HepG2 (cell line): ENCODE measurements at regions not wholly inside any gene's neighbourhood (a gene's known extent, or its start where the extent isn't known, plus 50 kb on each side); places are given as distances from the start of the nearest gene placed in this dataset.

Experiments used
- ATAC-seq: fragments of 200-7000 bp; cut with Tn5 transposase; 3 replicates; pipeline ENCODE4 v1.9.1; 2020; ENCODE audit warnings: mild to moderate bottlenecking, moderate library complexity
- BruUV-seq: library from RNA; stranded (reverse); fragments of 400-500 nt; replicated peaks from 2 replicates; lab custom pipeline; 2021; lab: Mats Ljungman, UMichigan
- CTCF ChIA-PET: fragments of 300-600 bp; formaldehyde crosslinking; extraction: SDS; loops from one replicate; lab custom pipeline; 2021; ENCODE audit warnings: low total read pairs, inconsistent platforms, low intra/inter-chr PET ratio; lab: Yijun Ruan, JAX
- POLR2A ChIA-PET: fragments of 350-600 bp; sonication (Branson Sonifier 250); formaldehyde crosslinking; loops from one replicate; lab custom pipeline; 2020; ENCODE audit warnings: antibody characterized with exemption, inconsistent platforms; lab: Yijun Ruan, JAX
- DNase-seq: peaks from one replicate; pipeline ENCODE4 v3.0.0-alpha.2; 2015; ENCODE audit warnings: low spot score
- FAIRE-seq: peaks from 3 replicates; lab custom pipeline; 2011; peaks lifted over from hg19 to GRCh38; lab: Jason Lieb, UNC
- H2AFZ ChIP-seq: one replicate; pipeline ENCODE4 v1.6.1; 2011; ENCODE audit warnings: low read length, inconsistent platforms
- H3K27ac ChIP-seq: fragments of 300-600 bp; 3 replicates; pipeline ENCODE4 v1.8.0; 2011; ENCODE audit warnings: mixed run types, mild to moderate bottlenecking, mixed read lengths, low read length, inconsistent platforms; ENCODE audit not compliant: insufficient read depth; ENCODE audit errors: extremely low read length
- H3K27me3 ChIP-seq, 2 experiments: fragments of 200-600 bp in 1 of 2; 2 replicates in 1 of 2; 3 replicates in 1 of 2; pipeline versions ENCODE4 v1.6.0 to v1.8.0; 2011; ENCODE audit warnings: low read length in 2 of 2, mild to moderate bottlenecking in 2 of 2, moderate library complexity in 2 of 2, inconsistent platforms in 1 of 2; ENCODE audit not compliant: insufficient read depth in 2 of 2, control insufficient read depth in 1 of 2
- H3K36me3 ChIP-seq, 2 experiments: fragments of 200-600 bp in 1 of 2; replicated peaks in 1 of 2; 2 replicates in 1 of 2; 3 replicates in 1 of 2; pipeline versions ENCODE4 v1.5.1 to v1.8.0; 2011; ENCODE audit warnings: low read length in 2 of 2, inconsistent platforms in 1 of 2; ENCODE audit not compliant: insufficient read depth in 2 of 2, control insufficient read depth in 1 of 2
- H3K4me1 ChIP-seq: 2 replicates; pipeline ENCODE4 v1.5.1; 2012; ENCODE audit warnings: low read length, inconsistent platforms; ENCODE audit not compliant: insufficient read depth
- H3K4me2 ChIP-seq: 2 replicates; pipeline ENCODE4 v1.6.0; 2011; ENCODE audit warnings: low read depth, low read length, inconsistent platforms
- H3K4me3 ChIP-seq, 3 experiments: fragments of 200-600 bp in 1 of 3; sonication (generic), shearing (Covaris generic) in 1 of 3; replicated peaks in 1 of 3; 2 replicates each; pipeline ENCODE4 v1.5.1; 2011 to 2016; ENCODE audit warnings: low read length in 3 of 3, inconsistent platforms in 2 of 3, low read depth in 2 of 3, mild to moderate bottlenecking in 2 of 3, control low read depth in 1 of 3, mixed read lengths in 1 of 3; ENCODE audit not compliant: insufficient read depth in 1 of 3
- H3K79me2 ChIP-seq: one replicate; pipeline ENCODE4 v1.6.1; 2011; ENCODE audit warnings: low read length, inconsistent platforms; ENCODE audit not compliant: insufficient read depth
- H3K9ac ChIP-seq: 2 replicates; pipeline ENCODE4 v1.6.0; 2011; ENCODE audit warnings: mild to moderate bottlenecking, low read depth, low read length, inconsistent platforms; ENCODE audit not compliant: insufficient read depth
- H3K9me3 ChIP-seq: 2 replicates; pipeline ENCODE4 v1.5.1; 2012; ENCODE audit warnings: mild to moderate bottlenecking, low read length
- H4K20me1 ChIP-seq: 2 replicates; pipeline ENCODE4 v1.6.0; 2011; ENCODE audit warnings: inconsistent platforms, mild to moderate bottlenecking, low read length, moderate library complexity; ENCODE audit not compliant: insufficient read depth
- ATF4 ChIP-seq, 2 experiments: fragments of 450-650 bp in 1 of 2; sonication (generic) in 1 of 2; formaldehyde crosslinking; IDR thresholded peaks; 2 replicates each; pipeline versions ENCODE4 v1.5.0 to v1.8.0; 2020 to 2022; ENCODE audit warnings: mild to moderate bottlenecking in 1 of 2, missing genetic modification reagents in 1 of 2
- CTCF ChIP-seq: sonication (generic); formaldehyde crosslinking; IDR thresholded peaks from 2 replicates; pipeline ENCODE4 v1.5.0; 2020; ENCODE audit warnings: mild to moderate bottlenecking, missing genetic modification reagents, moderate library complexity
- JUND ChIP-seq: sonication (generic); formaldehyde crosslinking; IDR thresholded peaks from 2 replicates; pipeline ENCODE4 v1.8.0; 2022; ENCODE audit warnings: mild to moderate bottlenecking, missing genetic modification reagents
- KDM1A ChIP-seq: IDR thresholded peaks from 2 replicates; pipeline ENCODE4 v1.6.1; 2016; ENCODE audit warnings: missing compliant biosample characterization
- KDM6A ChIP-seq: IDR thresholded peaks from 2 replicates; pipeline ENCODE4 v1.6.1; 2016; ENCODE audit warnings: low read depth
- KMT2A ChIP-seq: sonication (generic); formaldehyde crosslinking; IDR thresholded peaks from 2 replicates; pipeline ENCODE4 v1.4.0; 2020; ENCODE audit warnings: missing genetic modification reagents
- MAX ChIP-seq: IDR thresholded peaks from 2 replicates; pipeline ENCODE4 v1.6.1; 2012; ENCODE audit warnings: inconsistent platforms
- MEIS2 ChIP-seq: sonication (generic); formaldehyde crosslinking; IDR thresholded peaks from 2 replicates; pipeline ENCODE4 v1.9.0; 2021; ENCODE audit warnings: mild to moderate bottlenecking, missing genetic modification reagents
- TARDBP ChIP-seq: sonication (generic); formaldehyde crosslinking; IDR thresholded peaks from 2 replicates; pipeline ENCODE4 v1.8.0; 2022; ENCODE audit warnings: mild to moderate bottlenecking, missing genetic modification reagents
- TFDP1 ChIP-seq: IDR thresholded peaks from 2 replicates; pipeline ENCODE4 v1.6.1; 2016; ENCODE audit warnings: missing compliant biosample characterization, missing genetic modification reagents, borderline replicate concordance
- YY1 ChIP-seq: IDR thresholded peaks from 2 replicates; pipeline ENCODE4 v1.6.1; 2011; ENCODE audit warnings: low read length, low read depth, moderate library complexity, mild to moderate bottlenecking; ENCODE audit not compliant: insufficient read depth, insufficient replicate concordance
- ZMYM4 ChIP-seq: sonication (generic); formaldehyde crosslinking; IDR thresholded peaks from 2 replicates; pipeline ENCODE4 v1.8.1; 2023; ENCODE audit warnings: mild to moderate bottlenecking, missing genetic modification reagents
- ZSCAN25 ChIP-seq: sonication (generic); formaldehyde crosslinking; IDR thresholded peaks from 2 replicates; pipeline ENCODE4 v1.8.0; 2022; ENCODE audit warnings: mild to moderate bottlenecking, missing genetic modification reagents
- ZSCAN31 ChIP-seq: sonication (generic); formaldehyde crosslinking; IDR thresholded peaks from 2 replicates; pipeline ENCODE4 v1.5.0; 2020; ENCODE audit warnings: low read depth, mild to moderate bottlenecking, missing genetic modification reagents
- WGBS: methylation state at CpG from one replicate; pipeline ENCODE4 v1.1.6; 2017; ENCODE audit warnings: low lambda C conversion rate; 5-methylcytosine and 5-hydroxymethylcytosine counted together
- in situ Hi-C: cut with HindIII; loops from 2 replicates; pipeline ENCODE4 v1.10.0; 2017; ENCODE audit warnings: low pct_unique_long_range_greater_than_20kb; ENCODE audit not compliant: extremely low pct_ligation_motif_present
- intact Hi-C: fragments of 100-400 bp; cut with micrococcal nuclease; formaldehyde crosslinking; loops from one replicate; pipeline ENCODE4 v1.10.0; 2022; ENCODE audit not compliant: unreplicated experiment
- TF ChIP-seq, protein P1 (sequence below): sonication (generic); formaldehyde crosslinking; IDR thresholded peaks from 2 replicates; pipeline ENCODE4 v1.4.0; 2020; ENCODE audit warnings: missing genetic modification reagents

DNA sequence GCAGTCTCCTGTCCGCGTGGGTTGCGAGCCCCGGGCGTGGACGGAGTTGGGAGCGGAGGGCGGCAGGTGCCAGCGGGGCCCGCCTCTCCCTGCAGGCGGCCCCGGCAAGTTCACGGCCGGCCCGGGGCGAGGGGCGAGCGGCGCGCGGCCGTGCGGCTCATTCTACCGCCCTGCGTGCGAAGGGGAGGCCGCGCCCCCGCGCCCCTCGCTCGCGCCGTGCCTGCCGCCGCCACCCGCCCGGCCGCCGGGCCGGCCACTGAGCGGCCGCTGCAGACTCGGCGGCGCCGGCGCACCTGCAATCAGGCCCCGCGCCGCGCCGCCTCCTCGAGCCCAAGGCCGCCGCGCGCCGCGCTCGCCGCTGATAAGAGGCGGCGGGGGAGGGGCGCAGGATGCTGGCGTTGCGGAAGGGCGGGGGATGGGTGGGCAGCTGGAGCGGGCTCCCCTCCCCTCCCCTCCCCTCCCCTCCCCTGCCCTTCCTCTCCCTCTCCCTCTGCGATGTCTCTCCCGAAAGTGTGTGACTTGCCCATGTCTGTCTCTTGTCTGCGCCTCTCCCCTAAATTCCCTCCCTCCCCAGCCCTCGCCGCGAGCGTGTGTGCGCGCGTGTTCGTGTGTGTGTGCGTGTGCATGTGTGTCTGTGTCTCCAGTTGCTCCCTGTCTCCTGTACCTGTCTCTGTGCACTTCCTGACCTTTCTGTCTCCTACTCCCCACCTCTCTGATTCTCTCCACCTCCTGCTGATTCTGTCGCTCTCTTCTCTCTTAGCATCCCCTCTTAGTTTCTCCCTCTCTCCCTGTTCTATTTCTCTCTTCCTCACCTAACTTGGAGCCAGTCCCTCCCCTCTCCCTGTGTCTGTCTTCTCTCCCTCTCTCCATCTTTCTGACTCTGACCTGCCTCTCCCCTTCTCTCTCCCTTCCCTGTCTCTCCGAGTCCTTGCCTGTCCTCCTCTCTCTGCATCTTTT is 768.1 kb upstream of the TBX3 start:
- no peaks in the 10 kb centered on the region for H3K27me3 ChIP-seq
- ChIA-PET POLR2A (interaction anchor here (0.6 to 1.3 kb wide), 4 partner anchors 16 to 33 kb away, joined by 3 to 4 read pairs (median 4); no protein-coding TSS in a partner anchor), CTCF (interaction anchor here (1.0 to 1.1 kb wide), 2 partner anchors 54 to 301 kb away, joined by 3 read pairs; no protein-coding TSS in a partner anchor)
- BruUV-seq, result no TSS peak
- peak; percentile 89 for ATAC-seq
- H3K9me3 ChIP-seq, result no peaks in the 10 kb centered on the region
- intact Hi-C loops (loop anchor here (1.0 to 2.0 kb wide), 2 partner anchors 29 to 35 kb away; no protein-coding TSS in a partner anchor), in situ Hi-C loops (loop anchor here (25.0 kb wide), 1 partner anchor 790 kb away; no protein-coding TSS in a partner anchor)
- FAIRE-seq, result no peak
- H3K4me1 ChIP-seq, result peaks cover 91% of the 10 kb centered on the region
- H3K27ac ChIP-seq, result peak overlapping the region; percentile 73
- peak overlapping the region; percentile 90 for H3K4me2 ChIP-seq
- no peak overlapping the region for H2AFZ ChIP-seq
- peak overlapping the region; percentile 25 to 59 (median 32); a peak in 5 of 6 replicates for H3K4me3 ChIP-seq
- peak overlapping the region; percentile 64 for H3K9ac ChIP-seq
- no peaks in the 10 kb centered on the region for H3K79me2 ChIP-seq
- peak; percentile 66 for DNase-seq
- H3K36me3 ChIP-seq, result no peaks in the 10 kb centered on the region
- no peaks in the 10 kb centered on the region for H4K20me1 ChIP-seq
- WGBS, result 39% methylated on average over 23 of the region's 83 CpGs
- TF ChIP-seq JUND (CRISPR knock-in tag), result no peak
- 0 out of 2 replicates have a peak, but pooled peaks have one; percentile 16 for TF ChIP-seq KDM1A (CRISPR knock-in tag)
- TF ChIP-seq ZSCAN25 (CRISPR knock-in tag), result peak; percentile 99
- TF ChIP-seq KDM6A (CRISPR knock-in tag), result 0 out of 2 replicates have a peak, but pooled peaks have one; percentile 16
- 0 out of 2 replicates have a peak, but pooled peaks have one; percentile 56 for TF ChIP-seq TFDP1 (CRISPR knock-in tag)
- 0 out of 2 replicates have a peak, but pooled peaks have one; percentile 22 for TF ChIP-seq KMT2A
- TF ChIP-seq MAX, result peak; percentile 71
- 0 out of 4 replicates have a peak, but pooled peaks of 1 of the 2 experiments have one; percentile 25 for TF ChIP-seq ATF4 (CRISPR knock-in tag; IDR thresholded peaks at IDR 0.05)
- TF ChIP-seq, protein P1, sequence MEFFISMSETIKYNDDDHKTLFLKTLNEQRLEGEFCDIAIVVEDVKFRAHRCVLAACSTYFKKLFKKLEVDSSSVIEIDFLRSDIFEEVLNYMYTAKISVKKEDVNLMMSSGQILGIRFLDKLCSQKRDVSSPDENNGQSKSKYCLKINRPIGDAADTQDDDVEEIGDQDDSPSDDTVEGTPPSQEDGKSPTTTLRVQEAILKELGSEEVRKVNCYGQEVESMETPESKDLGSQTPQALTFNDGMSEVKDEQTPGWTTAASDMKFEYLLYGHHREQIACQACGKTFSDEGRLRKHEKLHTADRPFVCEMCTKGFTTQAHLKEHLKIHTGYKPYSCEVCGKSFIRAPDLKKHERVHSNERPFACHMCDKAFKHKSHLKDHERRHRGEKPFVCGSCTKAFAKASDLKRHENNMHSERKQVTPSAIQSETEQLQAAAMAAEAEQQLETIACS, result peak; percentile 65; the same call in 1 of the 2 replicates
- TF ChIP-seq CTCF (CRISPR knock-in tag), result no peak
- no peak for TF ChIP-seq YY1
- peak; percentile 45; the same call in 1 of the 2 replicates for TF ChIP-seq MEIS2 (CRISPR knock-in tag)
- 0 out of 2 replicates have a peak, but pooled peaks have one; percentile 21 for TF ChIP-seq ZSCAN31
- TF ChIP-seq TARDBP (CRISPR knock-in tag), result 0 out of 2 replicates have a peak, but pooled peaks have one; percentile 27
- TF ChIP-seq ZMYM4 (CRISPR knock-in tag), result peak; percentile 44; the same call in 1 of the 2 replicates
